C4-2B (cell line): ENCODE measurements at regions not wholly inside any gene's neighbourhood (a gene's known extent, or its start where the extent isn't known, plus 50 kb on each side); places are given as distances from the start of the nearest gene placed in this dataset.

Experiments
- ZFX ChIP-seq: fragments of 450-650 bp; IDR thresholded peaks from 2 replicates; pipeline ENCODE4 v1.6.1; 2017
- TF ChIP-seq, protein P1 (sequence below): fragments of 450-650 bp; conservative IDR thresholded peaks from 2 replicates; pipeline ENCODE4 v1.5.1; 2017; ENCODE audit warnings: mild to moderate bottlenecking

GRCh38 chr4:112036886-112037285 is 108.4 kb upstream of the FAM241A start:
- TF ChIP-seq, protein P1, sequence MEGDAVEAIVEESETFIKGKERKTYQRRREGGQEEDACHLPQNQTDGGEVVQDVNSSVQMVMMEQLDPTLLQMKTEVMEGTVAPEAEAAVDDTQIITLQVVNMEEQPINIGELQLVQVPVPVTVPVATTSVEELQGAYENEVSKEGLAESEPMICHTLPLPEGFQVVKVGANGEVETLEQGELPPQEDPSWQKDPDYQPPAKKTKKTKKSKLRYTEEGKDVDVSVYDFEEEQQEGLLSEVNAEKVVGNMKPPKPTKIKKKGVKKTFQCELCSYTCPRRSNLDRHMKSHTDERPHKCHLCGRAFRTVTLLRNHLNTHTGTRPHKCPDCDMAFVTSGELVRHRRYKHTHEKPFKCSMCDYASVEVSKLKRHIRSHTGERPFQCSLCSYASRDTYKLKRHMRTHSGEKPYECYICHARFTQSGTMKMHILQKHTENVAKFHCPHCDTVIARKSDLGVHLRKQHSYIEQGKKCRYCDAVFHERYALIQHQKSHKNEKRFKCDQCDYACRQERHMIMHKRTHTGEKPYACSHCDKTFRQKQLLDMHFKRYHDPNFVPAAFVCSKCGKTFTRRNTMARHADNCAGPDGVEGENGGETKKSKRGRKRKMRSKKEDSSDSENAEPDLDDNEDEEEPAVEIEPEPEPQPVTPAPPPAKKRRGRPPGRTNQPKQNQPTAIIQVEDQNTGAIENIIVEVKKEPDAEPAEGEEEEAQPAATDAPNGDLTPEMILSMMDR: no peak
- no peak for TF ChIP-seq ZFX
